ENCODE measurements at regions not wholly inside any gene's neighbourhood (a gene's known extent, or its start where the extent isn't known, plus 50 kb on each side); places are given as distances from the start of the nearest gene placed in this dataset.

- no peaks in the 10 kb centered on the region for H3K79me2 ChIP-seq (ENCODE audit: insufficient read depth, low read length)
- no peaks in the 10 kb centered on the region for H3K9me3 ChIP-seq (ENCODE audit: insufficient read depth, low read length, severe bottlenecking)
- H4K20me1 ChIP-seq (ENCODE audit: insufficient read depth, low read length), result no peaks in the 10 kb centered on the region
- H3K4me1 ChIP-seq (ENCODE audit: insufficient read depth, low read length), result no peaks in the 10 kb centered on the region
- no peak overlapping the region for H3K4me3 ChIP-seq (ENCODE audit: low read depth in 1 of 2, low read length in 2 of 2)
- H3K36me3 ChIP-seq (ENCODE audit: insufficient read depth, low read length), result no peaks in the 10 kb centered on the region
- H3K27ac ChIP-seq (ENCODE audit: low read length), result no peak overlapping the region
- no peak overlapping the region for H3K4me2 ChIP-seq (ENCODE audit: insufficient read depth, low read length)
- no peak for ATAC-seq (ENCODE audit: insufficient read depth, low read depth)
- no peak for TF ChIP-seq EZH2 (IDR thresholded peaks at IDR 0.05; ENCODE audit: borderline replicate concordance, low read depth, low read length, severe bottlenecking)
- TF ChIP-seq, protein P1, sequence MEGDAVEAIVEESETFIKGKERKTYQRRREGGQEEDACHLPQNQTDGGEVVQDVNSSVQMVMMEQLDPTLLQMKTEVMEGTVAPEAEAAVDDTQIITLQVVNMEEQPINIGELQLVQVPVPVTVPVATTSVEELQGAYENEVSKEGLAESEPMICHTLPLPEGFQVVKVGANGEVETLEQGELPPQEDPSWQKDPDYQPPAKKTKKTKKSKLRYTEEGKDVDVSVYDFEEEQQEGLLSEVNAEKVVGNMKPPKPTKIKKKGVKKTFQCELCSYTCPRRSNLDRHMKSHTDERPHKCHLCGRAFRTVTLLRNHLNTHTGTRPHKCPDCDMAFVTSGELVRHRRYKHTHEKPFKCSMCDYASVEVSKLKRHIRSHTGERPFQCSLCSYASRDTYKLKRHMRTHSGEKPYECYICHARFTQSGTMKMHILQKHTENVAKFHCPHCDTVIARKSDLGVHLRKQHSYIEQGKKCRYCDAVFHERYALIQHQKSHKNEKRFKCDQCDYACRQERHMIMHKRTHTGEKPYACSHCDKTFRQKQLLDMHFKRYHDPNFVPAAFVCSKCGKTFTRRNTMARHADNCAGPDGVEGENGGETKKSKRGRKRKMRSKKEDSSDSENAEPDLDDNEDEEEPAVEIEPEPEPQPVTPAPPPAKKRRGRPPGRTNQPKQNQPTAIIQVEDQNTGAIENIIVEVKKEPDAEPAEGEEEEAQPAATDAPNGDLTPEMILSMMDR (IDR thresholded peaks at IDR 0.05; ENCODE audit: borderline replicate concordance, extremely low read depth, low read length, poor library complexity, severe bottlenecking), result no peak
- no peak overlapping the region for H2AFZ ChIP-seq (ENCODE audit: low read depth, low read length)
- no peak for DNase-seq
- no peaks in the 10 kb centered on the region for H3K27me3 ChIP-seq (ENCODE audit: insufficient read depth, low read length, poor library complexity)
- no peak overlapping the region for H3K9ac ChIP-seq (ENCODE audit: low read depth, low read length)
These were observed 248.9 kb downstream of the SLC7A11 start for GRCh38 chr4:137993232-137993631.

DNA sequence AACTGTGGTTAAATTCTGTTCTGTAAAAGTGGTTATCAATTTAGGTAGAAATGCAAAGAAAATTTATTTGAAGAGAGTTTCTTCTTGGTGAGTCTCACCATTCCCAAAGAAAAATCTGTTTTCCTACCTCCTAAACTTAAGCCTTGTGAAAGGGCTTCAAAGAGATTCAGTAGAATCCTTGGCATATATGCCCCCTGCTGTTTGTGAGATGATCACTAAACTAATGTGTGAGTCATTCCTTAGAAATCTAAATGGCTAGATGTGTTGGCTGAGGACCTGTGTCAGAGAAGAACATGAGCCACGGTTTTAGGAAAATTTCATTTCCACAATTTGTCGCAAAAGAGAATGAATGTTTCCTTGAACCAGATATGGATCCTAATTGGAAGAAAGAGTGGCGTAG lies 260.9 kb downstream of the SLC7A11 start:
- no peaks in the 10 kb centered on the region for H3K79me2 ChIP-seq (ENCODE audit: insufficient read depth, low read length)
- no peak overlapping the region for H3K9ac ChIP-seq (ENCODE audit: low read depth, low read length)
- H2AFZ ChIP-seq (ENCODE audit: low read depth, low read length), result no peak overlapping the region
- TF ChIP-seq EZH2 (IDR thresholded peaks at IDR 0.05; ENCODE audit: borderline replicate concordance, low read depth, low read length, severe bottlenecking), result no peak
- TF ChIP-seq, protein P1 (IDR thresholded peaks at IDR 0.05; ENCODE audit: borderline replicate concordance, extremely low read depth, low read length, poor library complexity, severe bottlenecking), result no peak
- no peak overlapping the region for H3K4me3 ChIP-seq (ENCODE audit: low read depth in 1 of 2, low read length in 2 of 2)
- no peaks in the 10 kb centered on the region for H3K36me3 ChIP-seq (ENCODE audit: insufficient read depth, low read length)
- DNase-seq (no peak), ATAC-seq (ENCODE audit: insufficient read depth, low read depth) (no peak)
- no peaks in the 10 kb centered on the region for H3K4me1 ChIP-seq (ENCODE audit: insufficient read depth, low read length)
- H3K9me3 ChIP-seq (ENCODE audit: insufficient read depth, low read length, severe bottlenecking), result no peaks in the 10 kb centered on the region
- H3K27me3 ChIP-seq (ENCODE audit: insufficient read depth, low read length, poor library complexity), result no peaks in the 10 kb centered on the region
- H4K20me1 ChIP-seq (ENCODE audit: insufficient read depth, low read length), result no peaks in the 10 kb centered on the region
- H3K4me2 ChIP-seq (ENCODE audit: insufficient read depth, low read length), result no peak overlapping the region
- H3K27ac ChIP-seq (ENCODE audit: low read length), result no peak overlapping the region

DNA sequence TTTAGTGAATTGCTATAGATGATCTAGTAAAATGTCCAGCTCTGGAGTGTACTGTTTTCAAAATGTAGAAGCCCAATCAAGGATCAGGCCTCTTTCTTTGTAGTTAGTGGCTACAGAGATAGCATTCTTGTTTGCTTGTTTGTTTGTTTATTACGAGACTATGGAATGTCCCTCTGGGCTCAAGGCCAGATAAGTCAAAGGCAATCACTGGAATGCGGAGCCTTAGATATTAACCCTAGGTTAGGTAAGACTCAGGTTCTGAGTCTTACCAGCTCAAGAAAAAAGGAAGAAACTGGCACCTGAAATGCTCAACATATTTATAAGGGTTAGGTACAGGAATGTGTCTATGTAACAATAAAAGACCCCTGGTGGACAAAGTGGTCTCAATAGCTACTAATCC lies 261.5 kb downstream of the SLC7A11 start:
- H3K4me2 ChIP-seq (ENCODE audit: insufficient read depth, low read length), result no peak overlapping the region
- H3K79me2 ChIP-seq (ENCODE audit: insufficient read depth, low read length), result no peaks in the 10 kb centered on the region
- no peaks in the 10 kb centered on the region for H4K20me1 ChIP-seq (ENCODE audit: insufficient read depth, low read length)
- H3K9ac ChIP-seq (ENCODE audit: low read depth, low read length), result no peak overlapping the region
- no peaks in the 10 kb centered on the region for H3K27me3 ChIP-seq (ENCODE audit: insufficient read depth, low read length, poor library complexity)
- no peaks in the 10 kb centered on the region for H3K9me3 ChIP-seq (ENCODE audit: insufficient read depth, low read length, severe bottlenecking)
- no peak overlapping the region for H3K27ac ChIP-seq (ENCODE audit: low read length)
- no peak overlapping the region for H2AFZ ChIP-seq (ENCODE audit: low read depth, low read length)
- TF ChIP-seq, protein P1 (IDR thresholded peaks at IDR 0.05; ENCODE audit: borderline replicate concordance, extremely low read depth, low read length, poor library complexity, severe bottlenecking), result no peak
- TF ChIP-seq EZH2 (IDR thresholded peaks at IDR 0.05; ENCODE audit: borderline replicate concordance, low read depth, low read length, severe bottlenecking), result no peak
- H3K4me1 ChIP-seq (ENCODE audit: insufficient read depth, low read length), result no peaks in the 10 kb centered on the region
- no peaks in the 10 kb centered on the region for H3K36me3 ChIP-seq (ENCODE audit: insufficient read depth, low read length)
- no peak for ATAC-seq (ENCODE audit: insufficient read depth, low read depth)
- DNase-seq, result no peak
- H3K4me3 ChIP-seq (ENCODE audit: low read depth in 1 of 2, low read length in 2 of 2), result no peak overlapping the region

DNA sequence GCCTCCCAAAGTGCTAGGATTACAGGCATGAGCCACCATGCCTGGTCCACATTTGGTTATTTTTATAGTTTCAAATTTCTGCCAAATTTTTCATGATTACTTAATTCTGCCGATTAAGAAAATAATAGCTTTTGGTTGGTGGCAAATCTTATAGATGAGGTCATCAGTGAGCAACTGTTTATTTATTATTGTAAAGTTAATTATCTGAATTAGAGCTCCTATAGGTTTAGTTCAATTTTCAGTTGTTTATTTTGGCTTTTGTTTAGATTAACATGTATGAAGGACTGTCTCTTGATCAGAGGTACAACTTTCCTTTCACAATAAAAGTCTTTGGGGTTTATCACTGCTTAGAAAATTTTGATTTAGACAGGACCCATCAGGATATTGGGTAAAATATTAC lies 262.2 kb downstream of the SLC7A11 start:
- Histone ChIP-seq H4K20me1 (ENCODE audit: insufficient read depth, low read length) (no peaks in the 10 kb centered on the region), H3K27me3 (ENCODE audit: insufficient read depth, low read length, poor library complexity) (no peaks in the 10 kb centered on the region), H3K4me2 (ENCODE audit: insufficient read depth, low read length) (no peak overlapping the region), H3K36me3 (ENCODE audit: insufficient read depth, low read length) (no peaks in the 10 kb centered on the region), H2AFZ (ENCODE audit: low read depth, low read length) (no peak overlapping the region), H3K9ac (ENCODE audit: low read depth, low read length) (no peak overlapping the region), H3K4me1 (ENCODE audit: insufficient read depth, low read length) (no peaks in the 10 kb centered on the region), H3K9me3 (ENCODE audit: insufficient read depth, low read length, severe bottlenecking) (no peaks in the 10 kb centered on the region), H3K27ac (ENCODE audit: low read length) (no peak overlapping the region), H3K4me3 (ENCODE audit: low read depth in 1 of 2, low read length in 2 of 2) (no peak overlapping the region), H3K79me2 (ENCODE audit: insufficient read depth, low read length) (no peaks in the 10 kb centered on the region)
- ATAC-seq (ENCODE audit: insufficient read depth, low read depth) (no peak), DNase-seq (no peak)
- TF ChIP-seq EZH2 (IDR thresholded peaks at IDR 0.05; ENCODE audit: borderline replicate concordance, low read depth, low read length, severe bottlenecking), result no peak
- TF ChIP-seq, protein P1 (IDR thresholded peaks at IDR 0.05; ENCODE audit: borderline replicate concordance, extremely low read depth, low read length, poor library complexity, severe bottlenecking), result no peak
